ENCODE measurements at regions not wholly inside any gene's neighbourhood (a gene's known extent, or its start where the extent isn't known, plus 50 kb on each side); places are given as distances from the start of the nearest gene placed in this dataset.
"Not testable (repeated sequence)": the region's sequence is repeated elsewhere in the genome, so short reads cannot be mapped to it uniquely, and the experiment has no call there.

- Mint-ChIP-seq H3K9me3 (peaks cover 0 to 31% (median 3%) of the 10 kb centered on the region in 9 donors), H3K27ac (peak overlapping the region in 6 of 10 donors; percentile 48 to 95 (median 71)), H3K27me3 (no peaks in the 10 kb centered on the region), H3K36me3 (peaks cover 0 to 3% (median 0%) of the 10 kb centered on the region in 3 donors), H3K4me1 (peaks cover 21 to 35% (median 28%) of the 10 kb centered on the region in 4 donors), H3K4me3 (peak overlapping the region in 3 of 10 donors; percentile 6 to 71 (median 27))
- POLR2A ChIA-PET, result interaction anchor here (0.6 kb wide), 1 partner anchor 119 kb away, joined by 3 read pairs; no protein-coding TSS in a partner anchor
- no peak for DNase-seq
- ATAC-seq, result no peak
Measured at GRCh38 chr20:30285677-30286076, 971.8 kb upstream of the DEFB115 start.

GRCh38 chr20:30286157-30286556 is 971.3 kb upstream of the DEFB115 start:
- no peak for DNase-seq
- Mint-ChIP-seq H3K27me3 (no peaks in the 10 kb centered on the region), H3K4me1 (peaks cover 20 to 34% (median 31%) of the 10 kb centered on the region in 4 donors), H3K27ac (peak overlapping the region in 6 of 10 donors; percentile 2 to 81 (median 65)), H3K9me3 (peaks cover 0 to 33% (median 3%) of the 10 kb centered on the region in 9 donors), H3K4me3 (peak overlapping the region in 3 of 10 donors; percentile 13 to 66 (median 13)), H3K36me3 (peaks cover 0 to 3% (median 0%) of the 10 kb centered on the region in 3 donors)
- POLR2A ChIA-PET, result interaction anchor here (0.6 kb wide), 1 partner anchor 120 kb away, joined by 3 read pairs; no protein-coding TSS in a partner anchor
- no peak for ATAC-seq

GRCh38 chr20:30287459-30287858 is 970.0 kb upstream of the DEFB115 start:
- Mint-ChIP-seq H3K27ac (peak overlapping the region in 7 of 10 donors; percentile 1 to 98 (median 81)), H3K4me1 (peaks cover 20 to 34% (median 31%) of the 10 kb centered on the region in 4 donors), H3K4me3 (peak overlapping the region in 1 of 10 donors; percentile 49), H3K9me3 (peaks cover 0 to 33% (median 3%) of the 10 kb centered on the region in 9 donors)
- DNase-seq, POLR2A ChIA-PET, ATAC-seq, H3K36me3 Mint-ChIP-seq, H3K27me3 Mint-ChIP-seq: not testable (repeated sequence)

- Mint-ChIP-seq H3K9me3 (peaks cover 0 to 36% (median 3%) of the 10 kb centered on the region in 9 donors), H3K4me1 (peaks cover 20 to 29% (median 25%) of the 10 kb centered on the region in 4 donors), H3K36me3 (peaks cover 0 to 3% (median 0%) of the 10 kb centered on the region in 3 donors), H3K27me3 (no peaks in the 10 kb centered on the region), H3K27ac (peak overlapping the region in 9 of 10 donors; percentile 73 to 99 (median 96)), H3K4me3 (peak overlapping the region in 2 of 10 donors; percentile 36 to 86)
- POLR2A ChIA-PET, result no interaction called here
- no peak for DNase-seq
- ATAC-seq, result no peak
Measured at GRCh38 chr20:30288346-30288745, 969.1 kb upstream of the DEFB115 start.

- not testable (repeated sequence) for H3K27me3 Mint-ChIP-seq, H3K36me3 Mint-ChIP-seq
- peak in 1 of 2 donors; percentile 15 for ATAC-seq
- peak in 2 of 10 donors; percentile 32 to 41 for DNase-seq
- Mint-ChIP-seq H3K27ac (peak overlapping the region in 9 of 10 donors; percentile 85 to 99 (median 96)), H3K4me3 (peak overlapping the region; percentile 54 to 96 (median 83)), H3K9me3 (peaks cover 0 to 30% (median under 1%) of the 10 kb centered on the region in 9 donors), H3K4me1 (peaks cover 20 to 25% (median 23%) of the 10 kb centered on the region in 4 donors)
- POLR2A ChIA-PET, result interaction anchor here (0.6 kb wide), 2 partner anchors 13 to 135 kb away, joined by 3 read pairs; no protein-coding TSS in a partner anchor
Measured at GRCh38 chr20:30289049-30289448, 968.4 kb upstream of the DEFB115 start.

GRCh38 chr20:30289711-30290141 is 967.7 kb upstream of the DEFB115 start:
- H3K9me3 Mint-ChIP-seq, result peaks cover 0 to 30% (median 0%) of the 10 kb centered on the region in 9 donors
- POLR2A ChIA-PET, result interaction anchor here (0.6 kb wide), 2 partner anchors 13 to 135 kb away, joined by 3 read pairs; no protein-coding TSS in a partner anchor
- H3K27me3 Mint-ChIP-seq, H3K36me3 Mint-ChIP-seq: not testable (repeated sequence)
- DNase-seq, result peak in 3 of 10 donors; percentile 6 to 29 (median 24)
- ATAC-seq, result peak in 1 of 2 donors; percentile 20
- H3K4me3 Mint-ChIP-seq, result peak overlapping the region in 9 of 10 donors; percentile 77 to 96 (median 83)
- H3K27ac Mint-ChIP-seq, result peak overlapping the region in 9 of 10 donors; percentile 85 to 99 (median 96)
- peaks cover 16 to 25% (median 20%) of the 10 kb centered on the region in 4 donors for H3K4me1 Mint-ChIP-seq

GRCh38 chr20:30290361-30291063 is 967.0 kb upstream of the DEFB115 start:
- H3K27me3 Mint-ChIP-seq, H3K36me3 Mint-ChIP-seq: not testable (repeated sequence)
- peak overlapping the region; percentile 26 to 96 (median 83) for H3K4me3 Mint-ChIP-seq
- POLR2A ChIA-PET, result interaction anchor here (0.6 to 0.8 kb wide), 3 partner anchors 31 to 117 kb away, joined by 3 to 4 read pairs (median 3); no protein-coding TSS in a partner anchor
- peak overlapping the region in 9 of 10 donors; percentile 85 to 99 (median 96) for H3K27ac Mint-ChIP-seq
- peaks cover 0 to 35% (median 0%) of the 10 kb centered on the region in 9 donors for H3K9me3 Mint-ChIP-seq
- peak; percentile 57 to 70 for ATAC-seq
- peak in 5 of 10 donors; percentile 19 to 47 (median 23) for DNase-seq
- peaks cover 11 to 27% (median 20%) of the 10 kb centered on the region in 4 donors for H3K4me1 Mint-ChIP-seq

- DNase-seq, ATAC-seq, H3K36me3 Mint-ChIP-seq, POLR2A ChIA-PET: not testable (repeated sequence)
- Mint-ChIP-seq H3K4me3 (peak overlapping the region in 9 of 10 donors; percentile 7 to 85 (median 75)), H3K27ac (peak overlapping the region in 8 of 10 donors; percentile 4 to 97 (median 90)), H3K4me1 (peaks cover 11 to 25% (median 20%) of the 10 kb centered on the region in 4 donors), H3K27me3 (peaks cover 0 to 11% (median 0%) of the 10 kb centered on the region in 5 donors), H3K9me3 (peaks cover 0 to 31% (median 2%) of the 10 kb centered on the region in 9 donors)
Measured at GRCh38 chr20:30291064-30291379, 966.4 kb upstream of the DEFB115 start.

- peaks cover 0 to 18% (median 0%) of the 10 kb centered on the region in 5 donors for H3K27me3 Mint-ChIP-seq
Measured at GRCh38 chr20:30291686-30292085, 965.8 kb upstream of the DEFB115 start.

GRCh38 chr20:30295396-30295795 is 962.1 kb upstream of the DEFB115 start:
- DNase-seq, ATAC-seq, H3K4me3 Mint-ChIP-seq, POLR2A ChIA-PET, H3K36me3 Mint-ChIP-seq: not testable (repeated sequence)
- H3K27ac Mint-ChIP-seq, result peak overlapping the region in 2 of 10 donors; percentile 35 to 82
- H3K27me3 Mint-ChIP-seq, result peaks cover 0 to 34% (median 6%) of the 10 kb centered on the region in 5 donors
- peaks cover 0 to 20% (median 0%) of the 10 kb centered on the region in 9 donors for H3K9me3 Mint-ChIP-seq
- H3K4me1 Mint-ChIP-seq, result peaks cover 6 to 12% (median 8%) of the 10 kb centered on the region in 4 donors

More at GRCh38 chr20:30291686-30292085, 965.8 kb upstream of the DEFB115 start:
- DNase-seq, POLR2A ChIA-PET, H3K27ac Mint-ChIP-seq, ATAC-seq, H3K4me3 Mint-ChIP-seq, H3K36me3 Mint-ChIP-seq: not testable (repeated sequence)
- H3K9me3 Mint-ChIP-seq, result peaks cover 0 to 32% (median 2%) of the 10 kb centered on the region in 9 donors
- H3K4me1 Mint-ChIP-seq, result peaks cover 11 to 25% (median 20%) of the 10 kb centered on the region in 4 donors

- H3K27ac Mint-ChIP-seq, POLR2A ChIA-PET, ATAC-seq, DNase-seq, H3K36me3 Mint-ChIP-seq: not testable (repeated sequence)
- H3K27me3 Mint-ChIP-seq, result peaks cover 0 to 39% (median 7%) of the 10 kb centered on the region in 5 donors
- peaks cover 6 to 13% (median 9%) of the 10 kb centered on the region in 4 donors for H3K4me1 Mint-ChIP-seq
- H3K4me3 Mint-ChIP-seq, result peak overlapping the region in 1 of 10 donors; percentile 16
- peaks cover 0 to 20% (median 0%) of the 10 kb centered on the region in 9 donors for H3K9me3 Mint-ChIP-seq
Measured at GRCh38 chr20:30295967-30296366, 961.5 kb upstream of the DEFB115 start.

GRCh38 chr20:30297878-30298595 is 959.4 kb upstream of the DEFB115 start:
- Mint-ChIP-seq H3K27me3 (peaks cover 0 to 39% (median 7%) of the 10 kb centered on the region in 5 donors), H3K4me1 (peaks cover 11 to 19% (median 12%) of the 10 kb centered on the region in 4 donors), H3K9me3 (peaks cover 0 to 13% (median 0%) of the 10 kb centered on the region in 9 donors)
- POLR2A ChIA-PET, DNase-seq, ATAC-seq, H3K27ac Mint-ChIP-seq, H3K4me3 Mint-ChIP-seq, H3K36me3 Mint-ChIP-seq: not testable (repeated sequence)
